HL-60 (cell line): ENCODE measurements at regions not wholly inside any gene's neighbourhood (a gene's known extent, or its start where the extent isn't known, plus 50 kb on each side); places are given as distances from the start of the nearest gene placed in this dataset.

Source experiments
- DNase-seq, 2 experiments: peaks; one replicate each; pipeline ENCODE4 v3.0.0-alpha.2; 2010 to 2020; ENCODE audit warnings: low read depth in 1 of 2, low spot score in 1 of 2
- H3K27ac ChIP-seq: fragments of 250-450 bp; sonication (Bioruptor Pico); replicated peaks from 2 replicates; pipeline ENCODE4 v1.5.1; 2020; ENCODE audit warnings: mild to moderate bottlenecking, moderate library complexity
- H3K27me3 ChIP-seq: fragments of 250-450 bp; sonication (Bioruptor Pico); 2 replicates; pipeline ENCODE4 v1.5.1; 2021; ENCODE audit warnings: mild to moderate bottlenecking, moderate library complexity; ENCODE audit not compliant: insufficient read depth, poor library complexity, severe bottlenecking
- H3K4me3 ChIP-seq: replicated peaks from 2 replicates; pipeline ENCODE4 v1.5.1; 2011; ENCODE audit warnings: mild to moderate bottlenecking, control low read depth, low read length; ENCODE audit not compliant: insufficient read depth
- GABPA ChIP-seq: IDR thresholded peaks from 2 replicates; pipeline ENCODE4 v1.6.1; 2012; ENCODE audit warnings: low read depth
- POLR2AphosphoS5 ChIP-seq: IDR thresholded peaks from 2 replicates; pipeline ENCODE4 v1.6.1; 2012; ENCODE audit warnings: low read depth
- SPI1 ChIP-seq: IDR thresholded peaks from 2 replicates; pipeline ENCODE4 v1.6.1; 2012; ENCODE audit warnings: low read depth, mild to moderate bottlenecking, borderline replicate concordance
- TF ChIP-seq, protein P1 (sequence below): IDR thresholded peaks from 2 replicates; pipeline ENCODE4 v1.6.1; 2012; ENCODE audit warnings: low read depth; ENCODE audit not compliant: insufficient replicate concordance
- TF ChIP-seq, protein P2 (sequence below): IDR thresholded peaks from one replicate; pipeline ENCODE4 v1.5.1; 2011; ENCODE audit warnings: low read length, control low read depth, inconsistent platforms; ENCODE audit not compliant: insufficient read depth

DNA sequence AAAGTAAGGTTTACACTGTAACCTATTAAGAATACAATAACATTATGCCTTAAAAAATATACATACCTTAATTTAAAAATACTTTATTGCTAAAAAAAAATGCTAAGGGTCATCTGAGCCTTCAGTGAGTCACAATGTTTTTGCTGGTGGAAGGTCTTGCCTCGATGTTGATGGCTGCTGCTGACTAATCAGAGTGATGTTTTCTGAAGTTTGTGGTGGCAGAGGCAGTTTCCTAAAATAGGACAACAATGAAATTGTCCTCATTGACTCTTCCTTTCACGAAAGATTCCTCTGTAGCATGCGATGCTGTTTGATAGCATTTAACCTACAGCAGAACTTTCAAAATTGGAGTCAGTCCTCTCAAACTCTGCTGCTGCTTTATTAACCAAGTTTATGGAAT lies 97.6 kb downstream of the FAT3 start:
- Histone ChIP-seq H3K27ac (no peak overlapping the region), H3K4me3 (no peak overlapping the region), H3K27me3 (no peaks in the 10 kb centered on the region)
- TF ChIP-seq, protein P1, sequence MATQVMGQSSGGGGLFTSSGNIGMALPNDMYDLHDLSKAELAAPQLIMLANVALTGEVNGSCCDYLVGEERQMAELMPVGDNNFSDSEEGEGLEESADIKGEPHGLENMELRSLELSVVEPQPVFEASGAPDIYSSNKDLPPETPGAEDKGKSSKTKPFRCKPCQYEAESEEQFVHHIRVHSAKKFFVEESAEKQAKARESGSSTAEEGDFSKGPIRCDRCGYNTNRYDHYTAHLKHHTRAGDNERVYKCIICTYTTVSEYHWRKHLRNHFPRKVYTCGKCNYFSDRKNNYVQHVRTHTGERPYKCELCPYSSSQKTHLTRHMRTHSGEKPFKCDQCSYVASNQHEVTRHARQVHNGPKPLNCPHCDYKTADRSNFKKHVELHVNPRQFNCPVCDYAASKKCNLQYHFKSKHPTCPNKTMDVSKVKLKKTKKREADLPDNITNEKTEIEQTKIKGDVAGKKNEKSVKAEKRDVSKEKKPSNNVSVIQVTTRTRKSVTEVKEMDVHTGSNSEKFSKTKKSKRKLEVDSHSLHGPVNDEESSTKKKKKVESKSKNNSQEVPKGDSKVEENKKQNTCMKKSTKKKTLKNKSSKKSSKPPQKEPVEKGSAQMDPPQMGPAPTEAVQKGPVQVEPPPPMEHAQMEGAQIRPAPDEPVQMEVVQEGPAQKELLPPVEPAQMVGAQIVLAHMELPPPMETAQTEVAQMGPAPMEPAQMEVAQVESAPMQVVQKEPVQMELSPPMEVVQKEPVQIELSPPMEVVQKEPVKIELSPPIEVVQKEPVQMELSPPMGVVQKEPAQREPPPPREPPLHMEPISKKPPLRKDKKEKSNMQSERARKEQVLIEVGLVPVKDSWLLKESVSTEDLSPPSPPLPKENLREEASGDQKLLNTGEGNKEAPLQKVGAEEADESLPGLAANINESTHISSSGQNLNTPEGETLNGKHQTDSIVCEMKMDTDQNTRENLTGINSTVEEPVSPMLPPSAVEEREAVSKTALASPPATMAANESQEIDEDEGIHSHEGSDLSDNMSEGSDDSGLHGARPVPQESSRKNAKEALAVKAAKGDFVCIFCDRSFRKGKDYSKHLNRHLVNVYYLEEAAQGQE = no peak
- no peak for TF ChIP-seq SPI1
- no peak for TF ChIP-seq GABPA
- no peak for TF ChIP-seq POLR2AphosphoS5
- TF ChIP-seq, protein P2, sequence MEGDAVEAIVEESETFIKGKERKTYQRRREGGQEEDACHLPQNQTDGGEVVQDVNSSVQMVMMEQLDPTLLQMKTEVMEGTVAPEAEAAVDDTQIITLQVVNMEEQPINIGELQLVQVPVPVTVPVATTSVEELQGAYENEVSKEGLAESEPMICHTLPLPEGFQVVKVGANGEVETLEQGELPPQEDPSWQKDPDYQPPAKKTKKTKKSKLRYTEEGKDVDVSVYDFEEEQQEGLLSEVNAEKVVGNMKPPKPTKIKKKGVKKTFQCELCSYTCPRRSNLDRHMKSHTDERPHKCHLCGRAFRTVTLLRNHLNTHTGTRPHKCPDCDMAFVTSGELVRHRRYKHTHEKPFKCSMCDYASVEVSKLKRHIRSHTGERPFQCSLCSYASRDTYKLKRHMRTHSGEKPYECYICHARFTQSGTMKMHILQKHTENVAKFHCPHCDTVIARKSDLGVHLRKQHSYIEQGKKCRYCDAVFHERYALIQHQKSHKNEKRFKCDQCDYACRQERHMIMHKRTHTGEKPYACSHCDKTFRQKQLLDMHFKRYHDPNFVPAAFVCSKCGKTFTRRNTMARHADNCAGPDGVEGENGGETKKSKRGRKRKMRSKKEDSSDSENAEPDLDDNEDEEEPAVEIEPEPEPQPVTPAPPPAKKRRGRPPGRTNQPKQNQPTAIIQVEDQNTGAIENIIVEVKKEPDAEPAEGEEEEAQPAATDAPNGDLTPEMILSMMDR = no peak
- no peak for DNase-seq

DNA sequence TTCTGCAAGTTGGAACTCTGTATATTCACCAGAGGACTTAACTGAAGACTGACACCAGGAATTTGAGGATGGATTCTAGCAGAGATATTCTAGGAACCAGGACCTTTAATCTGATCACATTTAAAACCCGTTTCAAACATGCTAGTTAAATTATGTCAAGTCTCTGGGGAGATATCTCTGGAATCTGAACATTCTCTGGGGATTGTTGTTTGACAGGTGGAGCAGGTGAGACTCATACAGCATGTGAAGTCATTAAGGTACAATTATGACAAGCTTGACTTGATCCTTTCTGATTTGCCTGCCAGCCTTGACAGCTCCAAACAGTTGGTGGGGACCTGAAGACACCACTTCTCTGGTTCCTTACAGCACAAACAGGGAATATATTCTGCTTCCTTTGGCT lies 100.3 kb downstream of the FAT3 start:
- TF ChIP-seq SPI1 = no peak
- TF ChIP-seq, protein P2 = no peak
- TF ChIP-seq, protein P1 = no peak
- TF ChIP-seq GABPA = no peak
- TF ChIP-seq POLR2AphosphoS5 = no peak
- Histone ChIP-seq H3K27me3 (no peaks in the 10 kb centered on the region), H3K4me3 (no peak overlapping the region), H3K27ac (no peak overlapping the region)
- no peak for DNase-seq

DNA sequence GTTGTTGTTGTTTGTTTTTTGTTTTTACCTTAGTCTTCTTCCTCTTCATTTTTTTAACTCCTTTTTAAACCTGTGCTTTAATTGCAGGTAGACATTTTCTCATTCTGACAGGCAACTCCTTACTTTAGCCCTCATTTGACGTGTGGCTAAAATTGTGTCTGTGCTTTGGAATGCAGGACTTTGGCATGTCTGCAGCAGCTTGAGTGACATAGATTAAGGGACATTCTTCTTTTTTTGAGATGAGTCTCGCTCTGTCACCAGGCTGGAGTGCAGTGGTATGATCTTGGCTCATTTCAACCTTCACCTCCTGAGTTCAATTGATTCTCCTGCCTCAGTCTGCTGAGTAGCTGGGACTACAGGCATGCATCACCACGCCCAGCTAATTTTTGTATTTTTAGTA lies 100.8 kb downstream of the FAT3 start:
- no peaks in the 10 kb centered on the region for H3K27me3 ChIP-seq
- no peak overlapping the region for H3K4me3 ChIP-seq
- TF ChIP-seq, protein P1 = no peak
- no peak for TF ChIP-seq SPI1
- TF ChIP-seq POLR2AphosphoS5 = no peak
- TF ChIP-seq, protein P2 = no peak
- TF ChIP-seq GABPA = no peak
- DNase-seq = no peak
- no peak overlapping the region for H3K27ac ChIP-seq
